Spleen (tissue), 7 donors: ENCODE measurements at regions not wholly inside any gene's neighbourhood (a gene's known extent, or its start where the extent isn't known, plus 50 kb on each side); places are given as distances from the start of the nearest gene placed in this dataset.

ENCODE experiments used
- POLR2A ChIP-seq, 3 donors: fragments of 450-650 bp; IDR thresholded peaks; one replicate each; pipeline ENCODE4 v1.5.1; 2017; ENCODE audit warnings: antibody characterized with exemption in 3 of 3, mild to moderate bottlenecking in 1 of 3
- POLR2AphosphoS5 ChIP-seq, 3 donors: sonication (generic); formaldehyde crosslinking; IDR thresholded peaks; one replicate each; pipeline ENCODE4 v1.5.1; 2017; ENCODE audit warnings: antibody characterized with exemption in 3 of 3
- TF ChIP-seq, protein P1 (sequence below), 11 experiments: fragments of 200-600 bp in 7 of 11; fragments of 450-650 bp in 4 of 11; sonication (generic) in 4 of 11; IDR thresholded peaks in 8 of 11; conservative IDR thresholded peaks in 3 of 11; 1 replicate in 7 of 11; 2 replicates in 4 of 11; pipeline versions ENCODE4 v1.4.0 to v1.8.0; 2016 to 2021; ENCODE audit warnings: antibody characterized with exemption in 11 of 11, inconsistent platforms in 4 of 11, mild to moderate bottlenecking in 1 of 11
- donor health status: DM: no; HTN: no; CAD: no; lungs with moderate emphysema.
- donor health status: DM: no; HTN: no; CAD: no.
- donor health status: DM: no; HTN: no; CAD: no.

DNA sequence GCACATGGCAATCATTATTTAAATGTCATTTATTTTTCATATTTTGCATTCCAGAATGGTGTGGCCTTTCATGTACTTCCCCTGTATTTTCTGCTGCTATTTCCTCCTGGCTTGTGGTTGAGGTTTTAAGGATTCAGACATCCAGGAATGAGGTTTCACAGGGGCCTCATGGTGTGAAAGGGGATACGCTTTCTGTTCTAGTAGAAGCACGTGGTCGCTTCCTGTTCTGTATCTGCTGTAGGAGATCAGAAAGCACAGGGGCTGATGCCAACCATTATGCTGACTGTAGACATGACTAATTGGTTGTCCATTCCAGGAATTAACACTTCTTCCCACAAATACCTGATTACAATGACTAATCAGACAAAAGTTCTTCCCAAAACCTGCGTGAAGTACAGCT is 405.9 kb downstream of the SHISA9 start:
- TF ChIP-seq POLR2AphosphoS5 (IDR thresholded peaks at IDR 0.05) (no peak), POLR2A (IDR thresholded peaks at IDR 0.05) (no peak)
- TF ChIP-seq, protein P1, sequence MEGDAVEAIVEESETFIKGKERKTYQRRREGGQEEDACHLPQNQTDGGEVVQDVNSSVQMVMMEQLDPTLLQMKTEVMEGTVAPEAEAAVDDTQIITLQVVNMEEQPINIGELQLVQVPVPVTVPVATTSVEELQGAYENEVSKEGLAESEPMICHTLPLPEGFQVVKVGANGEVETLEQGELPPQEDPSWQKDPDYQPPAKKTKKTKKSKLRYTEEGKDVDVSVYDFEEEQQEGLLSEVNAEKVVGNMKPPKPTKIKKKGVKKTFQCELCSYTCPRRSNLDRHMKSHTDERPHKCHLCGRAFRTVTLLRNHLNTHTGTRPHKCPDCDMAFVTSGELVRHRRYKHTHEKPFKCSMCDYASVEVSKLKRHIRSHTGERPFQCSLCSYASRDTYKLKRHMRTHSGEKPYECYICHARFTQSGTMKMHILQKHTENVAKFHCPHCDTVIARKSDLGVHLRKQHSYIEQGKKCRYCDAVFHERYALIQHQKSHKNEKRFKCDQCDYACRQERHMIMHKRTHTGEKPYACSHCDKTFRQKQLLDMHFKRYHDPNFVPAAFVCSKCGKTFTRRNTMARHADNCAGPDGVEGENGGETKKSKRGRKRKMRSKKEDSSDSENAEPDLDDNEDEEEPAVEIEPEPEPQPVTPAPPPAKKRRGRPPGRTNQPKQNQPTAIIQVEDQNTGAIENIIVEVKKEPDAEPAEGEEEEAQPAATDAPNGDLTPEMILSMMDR (IDR thresholded peaks at IDR 0.05 in 8 of 11, conservative IDR thresholded peaks at IDR 0.05 in 3 of 11), result no peak
